Loucy (cell line): ENCODE measurements at regions not wholly inside any gene's neighbourhood (a gene's known extent, or its start where the extent isn't known, plus 50 kb on each side); places are given as distances from the start of the nearest gene placed in this dataset.

Source experiments
- H2AFZ ChIP-seq: fragments of 200-600 bp; sonication (generic); 2 replicates; pipeline ENCODE4 v1.6.0; 2016; ENCODE audit warnings: antibody characterized with exemption, mild to moderate bottlenecking, low read length, moderate library complexity
- H3F3A ChIP-seq: fragments of 200-600 bp; 2 replicates; pipeline ENCODE4 v1.6.0; 2016; ENCODE audit warnings: antibody characterized with exemption, low read depth, mild to moderate bottlenecking
- H3K27me3 ChIP-seq: fragments of 200-600 bp; sonication (generic); 2 replicates; pipeline ENCODE4 v1.6.1; 2014; ENCODE audit warnings: low read length, mild to moderate bottlenecking; ENCODE audit not compliant: insufficient read depth, poor library complexity, severe bottlenecking
- H3K36me3 ChIP-seq: fragments of 200-600 bp; sonication (generic); 2 replicates; pipeline ENCODE4 v1.6.1; 2016; ENCODE audit warnings: low read length; ENCODE audit not compliant: insufficient read depth
- H3K4me1 ChIP-seq: fragments of 200-600 bp; sonication (generic); 2 replicates; pipeline ENCODE4 v1.5.1; 2014; ENCODE audit warnings: low read length, mild to moderate bottlenecking; ENCODE audit not compliant: insufficient read depth, poor library complexity, severe bottlenecking
- H3K4me2 ChIP-seq: fragments of 200-600 bp; sonication (generic); 2 replicates; pipeline ENCODE4 v1.6.0; 2014; ENCODE audit warnings: antibody characterized with exemption, low read length, low read depth, mild to moderate bottlenecking; ENCODE audit not compliant: poor library complexity, severe bottlenecking
- H3K4me3 ChIP-seq: fragments of 200-600 bp; sonication (generic); 2 replicates; pipeline ENCODE4 v1.5.1; 2014; ENCODE audit warnings: low read length, mild to moderate bottlenecking, mixed read lengths; ENCODE audit not compliant: poor library complexity, severe bottlenecking
- H3K79me2 ChIP-seq: fragments of 200-600 bp; sonication (generic); 2 replicates; pipeline ENCODE4 v1.6.1; 2014; ENCODE audit warnings: low read length; ENCODE audit not compliant: insufficient read depth
- H3K9ac ChIP-seq: fragments of 200-600 bp; sonication (generic); 2 replicates; pipeline ENCODE4 v1.6.0; 2014; ENCODE audit warnings: mild to moderate bottlenecking, low read depth, low read length, moderate library complexity; ENCODE audit not compliant: poor library complexity, severe bottlenecking
- H3K9me2 ChIP-seq: fragments of 200-600 bp; sonication (generic); replicated peaks from 2 replicates; pipeline ENCODE4 v1.6.1; 2016; ENCODE audit warnings: low read depth, low read length, mixed read lengths
- H3K9me3 ChIP-seq: fragments of 200-600 bp; sonication (generic); 2 replicates; pipeline ENCODE4 v1.6.1; 2014; ENCODE audit warnings: mild to moderate bottlenecking, antibody characterized with exemption, low read length, low read depth; ENCODE audit not compliant: insufficient read depth
- H4K20me1 ChIP-seq: fragments of 200-600 bp; sonication (generic); 2 replicates; pipeline ENCODE4 v1.6.0; 2014; ENCODE audit warnings: antibody characterized with exemption, low read length, mild to moderate bottlenecking; ENCODE audit not compliant: insufficient read depth, poor library complexity, severe bottlenecking
- CTCF ChIP-seq: fragments of 200-600 bp; sonication (generic); conservative IDR thresholded peaks from 2 replicates; pipeline ENCODE4 v1.5.1; 2014; ENCODE audit warnings: mild to moderate bottlenecking, antibody characterized with exemption, low read length
- EZH2phosphoT487 ChIP-seq: fragments of 200-600 bp; IDR thresholded peaks from 2 replicates; pipeline ENCODE4 v1.6.1; 2018; ENCODE audit warnings: antibody characterized with exemption, mild to moderate bottlenecking, moderate library complexity, borderline replicate concordance

- H4K20me1 ChIP-seq = no peaks in the 10 kb centered on the region
- no peaks in the 10 kb centered on the region for H3K36me3 ChIP-seq
- no peaks in the 10 kb centered on the region for H3F3A ChIP-seq
- H3K4me3 ChIP-seq = no peak overlapping the region
- no peak overlapping the region for H2AFZ ChIP-seq
- no peak overlapping the region for H3K4me2 ChIP-seq
- H3K9ac ChIP-seq = no peak overlapping the region
- no peaks in the 10 kb centered on the region for H3K9me2 ChIP-seq
- TF ChIP-seq EZH2phosphoT487 (no peak), CTCF (no peak)
- no peaks in the 10 kb centered on the region for H3K79me2 ChIP-seq
- H3K27me3 ChIP-seq = no peaks in the 10 kb centered on the region
- no peaks in the 10 kb centered on the region for H3K4me1 ChIP-seq
- no peaks in the 10 kb centered on the region; the same call in 1 of the 2 replicates for H3K9me3 ChIP-seq
Measured at GRCh38 chr13:97561182-97561581, 127.2 kb downstream of the RAP2A start.

GRCh38 chr13:97562962-97563361 lies 129.0 kb downstream of the RAP2A start:
- no peaks in the 10 kb centered on the region for H3K4me1 ChIP-seq
- H3K36me3 ChIP-seq = no peaks in the 10 kb centered on the region
- no peak overlapping the region for H2AFZ ChIP-seq
- H4K20me1 ChIP-seq = no peaks in the 10 kb centered on the region
- no peak overlapping the region for H3K9ac ChIP-seq
- no peaks in the 10 kb centered on the region for H3K27me3 ChIP-seq
- H3F3A ChIP-seq = no peaks in the 10 kb centered on the region
- H3K4me2 ChIP-seq = no peak overlapping the region
- TF ChIP-seq CTCF (no peak), EZH2phosphoT487 (no peak)
- no peaks in the 10 kb centered on the region; the same call in 1 of the 2 replicates for H3K9me3 ChIP-seq
- H3K79me2 ChIP-seq = no peaks in the 10 kb centered on the region
- H3K9me2 ChIP-seq = no peaks in the 10 kb centered on the region
- no peak overlapping the region for H3K4me3 ChIP-seq

GRCh38 chr13:97564956-97565355 lies 131.0 kb downstream of the RAP2A start:
- Histone ChIP-seq H3K4me1 (no peaks in the 10 kb centered on the region), H3K36me3 (no peaks in the 10 kb centered on the region), H4K20me1 (no peaks in the 10 kb centered on the region), H3K9me3 (no peaks in the 10 kb centered on the region), H3K27me3 (no peaks in the 10 kb centered on the region), H3K9ac (no peak overlapping the region), H2AFZ (no peak overlapping the region), H3F3A (no peaks in the 10 kb centered on the region), H3K9me2 (no peaks in the 10 kb centered on the region), H3K79me2 (no peaks in the 10 kb centered on the region), H3K4me2 (no peak overlapping the region), H3K4me3 (no peak overlapping the region)
- TF ChIP-seq EZH2phosphoT487 (no peak), CTCF (no peak)
